Activated naive CD8-positive, alpha-beta T cell treated with anti-CD3 and anti-CD28 coated beads, Interleukin-2, amount 10 ng/mL, durations not matched to agents 7 days and 5 days (primary cell): ENCODE measurements at regions not wholly inside any gene's neighbourhood (a gene's known extent, or its start where the extent isn't known, plus 50 kb on each side); places are given as distances from the start of the nearest gene placed in this dataset.
"Not testable (repeated sequence)": the region's sequence is repeated elsewhere in the genome, so short reads cannot be mapped to it uniquely, and the experiment has no call there.

ENCODE experiments used
- ATAC-seq: fragments of 150-1000 bp; cut with Tn5 transposase; one replicate; pipeline ENCODE4 v1.10.0; 2021; ENCODE audit warnings: low read depth, moderate library complexity
- POLR2A ChIA-PET: fragments of 350-600 bp; sonication (Branson Sonifier 250); formaldehyde crosslinking; loops from one replicate; lab custom pipeline; 2021; ENCODE audit warnings: antibody characterized with exemption; lab: Charles Lee
- DNase-seq: peaks from one replicate; pipeline ENCODE4 v3.0.0; 2021
- H3K27ac Mint-ChIP-seq: one replicate; pipeline ENCODE4 v1.8.0; 2022; ENCODE audit warnings: mild to moderate bottlenecking, mixed read lengths
- H3K27me3 Mint-ChIP-seq: one replicate; pipeline ENCODE4 v1.8.0; 2022; ENCODE audit warnings: mild to moderate bottlenecking, moderate library complexity, mixed read lengths
- H3K36me3 Mint-ChIP-seq: one replicate; pipeline ENCODE4 v1.8.0; 2021; ENCODE audit warnings: mild to moderate bottlenecking, mixed read lengths
- H3K4me1 Mint-ChIP-seq: one replicate; pipeline ENCODE4 v1.8.0; 2021; ENCODE audit warnings: mixed read lengths
- H3K4me3 Mint-ChIP-seq: one replicate; pipeline ENCODE4 v1.8.0; 2022; ENCODE audit warnings: mild to moderate bottlenecking, moderate library complexity, mixed read lengths
- H3K9me3 Mint-ChIP-seq: one replicate; pipeline ENCODE4 v1.8.0; 2021; ENCODE audit warnings: mixed read lengths

DNA sequence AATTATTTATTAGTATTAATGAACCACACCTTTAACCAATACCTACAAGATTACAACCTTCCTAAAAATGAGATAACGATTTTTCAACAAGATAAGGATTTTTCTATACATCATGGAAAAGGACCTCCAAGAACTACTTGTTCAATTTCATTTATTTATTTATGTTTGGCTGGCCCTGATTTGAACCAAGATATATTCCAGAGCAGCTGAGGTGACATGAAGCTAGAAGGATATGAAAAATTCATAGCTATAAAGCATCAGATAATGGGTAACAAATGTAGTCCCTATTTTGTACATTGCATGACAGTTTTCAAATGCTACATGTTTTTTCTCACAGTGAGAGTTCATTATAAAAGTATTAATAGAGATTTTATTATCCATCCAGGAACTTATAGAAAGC lies 798.5 kb upstream of the ARRDC3 start:
- Mint-ChIP-seq H3K27ac (no peak overlapping the region), H3K4me1 (no peaks in the 10 kb centered on the region), H3K27me3 (no peaks in the 10 kb centered on the region), H3K36me3 (no peaks in the 10 kb centered on the region), H3K9me3 (no peaks in the 10 kb centered on the region), H3K4me3 (no peak overlapping the region)
- ATAC-seq, result no peak
- DNase-seq, result no peak
- POLR2A ChIA-PET, result no interaction called here

DNA sequence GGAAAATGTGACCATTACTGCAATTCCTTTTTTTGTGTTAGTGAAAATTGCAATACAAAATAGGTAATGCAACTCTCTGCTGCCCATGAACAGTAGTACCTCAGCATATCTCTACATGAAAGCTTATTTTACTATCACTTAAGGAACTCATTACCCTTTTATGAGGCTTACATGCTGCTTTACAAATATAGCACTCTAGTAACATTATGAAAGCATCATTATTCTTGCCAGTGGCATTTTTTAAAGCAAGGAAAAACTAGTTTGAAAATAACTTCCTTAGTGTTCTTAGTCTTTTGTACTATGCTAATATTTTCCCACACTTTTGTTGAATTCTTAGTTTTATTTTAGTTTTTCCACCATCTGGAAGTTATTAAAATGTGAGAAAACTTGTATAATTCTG lies 797.3 kb upstream of the ARRDC3 start:
- ATAC-seq (no peak), DNase-seq (no peak)
- H3K27me3 Mint-ChIP-seq, result no peaks in the 10 kb centered on the region
- POLR2A ChIA-PET, result no interaction called here
- H3K36me3 Mint-ChIP-seq, result no peaks in the 10 kb centered on the region
- H3K4me1 Mint-ChIP-seq, result no peaks in the 10 kb centered on the region
- no peak overlapping the region for H3K4me3 Mint-ChIP-seq
- H3K9me3 Mint-ChIP-seq, result no peaks in the 10 kb centered on the region
- H3K27ac Mint-ChIP-seq, result no peak overlapping the region

DNA sequence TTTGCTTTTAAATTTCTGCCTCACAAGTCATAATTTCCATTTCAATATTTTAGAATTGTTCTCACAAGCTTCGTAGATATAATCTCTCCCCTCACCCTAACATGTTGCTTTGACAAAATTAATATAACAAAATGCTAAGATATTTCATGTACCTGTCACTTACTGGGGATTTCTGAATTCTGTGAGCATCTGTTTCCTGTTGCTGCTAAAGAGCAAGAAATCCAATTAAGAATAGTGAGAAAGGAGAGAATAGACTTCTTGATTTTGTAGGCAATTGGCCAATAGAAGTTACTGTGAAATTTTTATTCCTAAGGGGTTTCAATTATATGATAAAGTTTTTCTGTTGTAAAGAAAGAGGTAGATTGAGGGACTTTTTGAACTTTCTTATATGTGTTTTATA lies 796.5 kb upstream of the ARRDC3 start:
- Mint-ChIP-seq H3K27ac (no peak overlapping the region), H3K36me3 (no peaks in the 10 kb centered on the region), H3K27me3 (no peaks in the 10 kb centered on the region), H3K9me3 (no peaks in the 10 kb centered on the region), H3K4me3 (no peak overlapping the region), H3K4me1 (no peaks in the 10 kb centered on the region)
- DNase-seq (no peak), ATAC-seq (no peak)
- POLR2A ChIA-PET, result no interaction called here

DNA sequence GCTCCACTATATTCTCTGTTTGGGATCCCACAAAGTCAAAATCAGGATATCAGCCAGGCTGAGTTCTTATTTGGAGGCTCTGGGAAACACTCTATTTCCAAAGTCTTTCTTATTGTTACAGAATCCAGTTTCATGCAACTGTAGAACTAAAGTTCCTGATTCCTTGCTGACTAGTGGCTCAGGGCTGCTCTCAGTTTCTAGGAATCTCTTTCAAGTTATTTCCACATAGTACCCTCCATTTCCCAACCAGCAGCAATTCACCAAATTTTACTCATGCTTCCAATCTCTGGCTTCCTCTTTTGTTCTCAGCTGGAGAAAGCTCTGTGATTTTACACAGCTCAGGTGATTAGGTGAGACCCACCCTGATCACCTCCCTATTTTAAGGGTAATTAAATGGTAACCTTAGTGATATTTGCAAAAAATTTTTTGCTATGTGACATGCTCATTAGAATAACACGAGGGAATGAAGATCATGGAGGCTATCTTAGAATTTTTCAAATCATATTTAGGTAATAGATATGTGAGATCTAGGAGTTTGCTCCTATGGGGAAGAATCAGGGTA lies 794.9 kb upstream of the ARRDC3 start:
- no peaks in the 10 kb centered on the region for H3K36me3 Mint-ChIP-seq
- H3K27ac Mint-ChIP-seq, result no peak overlapping the region
- POLR2A ChIA-PET, result no interaction called here
- no peaks in the 10 kb centered on the region for H3K4me1 Mint-ChIP-seq
- DNase-seq, result no peak
- no peaks in the 10 kb centered on the region for H3K9me3 Mint-ChIP-seq
- H3K4me3 Mint-ChIP-seq, result no peak overlapping the region
- no peak for ATAC-seq
- no peaks in the 10 kb centered on the region for H3K27me3 Mint-ChIP-seq

DNA sequence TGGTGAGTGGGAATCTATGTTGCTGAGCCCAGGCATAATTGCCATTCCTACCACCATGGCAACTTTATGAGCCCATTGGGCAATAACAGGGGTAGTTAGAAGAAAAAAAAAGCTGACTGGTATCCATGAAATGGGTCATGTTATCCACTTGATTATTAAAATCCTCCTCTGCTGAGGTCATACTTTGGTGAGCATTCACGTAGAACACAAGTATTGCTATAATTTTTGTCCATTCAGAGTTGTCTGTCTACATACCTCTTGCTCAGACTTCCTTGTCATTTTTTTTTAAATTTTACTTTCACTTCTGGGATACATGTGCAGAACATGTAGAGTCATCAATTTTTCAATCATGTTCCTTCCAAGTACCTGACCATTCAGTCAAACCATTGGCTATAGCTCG lies 780.8 kb upstream of the ARRDC3 start:
- POLR2A ChIA-PET, result no interaction called here
- Mint-ChIP-seq H3K36me3 (no peaks in the 10 kb centered on the region), H3K27me3 (no peaks in the 10 kb centered on the region), H3K27ac (no peak overlapping the region), H3K4me3 (no peak overlapping the region), H3K9me3 (no peaks in the 10 kb centered on the region), H3K4me1 (no peaks in the 10 kb centered on the region)
- no peak for ATAC-seq
- DNase-seq, result no peak

DNA sequence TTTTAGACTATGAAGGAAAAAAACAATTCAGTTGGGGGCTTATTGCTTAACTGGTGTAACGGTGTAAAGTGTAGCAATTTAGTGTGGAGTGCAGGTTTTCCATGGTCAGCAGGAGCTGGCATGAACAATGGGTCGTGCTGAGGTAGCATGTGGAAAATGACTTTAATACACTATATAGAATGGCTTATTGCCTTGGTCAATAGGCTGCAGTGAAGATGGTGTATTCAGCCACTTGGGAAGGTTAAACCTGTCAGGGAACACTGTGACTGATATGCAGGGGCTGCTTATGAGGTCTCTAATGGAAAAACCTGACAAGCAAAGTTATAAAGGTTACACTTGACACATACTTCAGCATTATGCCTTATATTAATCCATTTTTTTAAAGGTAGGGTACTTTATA lies 764.7 kb upstream of the ARRDC3 start:
- no peaks in the 10 kb centered on the region for H3K4me1 Mint-ChIP-seq
- DNase-seq (no peak), ATAC-seq (no peak)
- H3K36me3 Mint-ChIP-seq, result no peaks in the 10 kb centered on the region
- H3K9me3 Mint-ChIP-seq, result no peaks in the 10 kb centered on the region
- POLR2A ChIA-PET, result no interaction called here
- no peak overlapping the region for H3K4me3 Mint-ChIP-seq
- no peak overlapping the region for H3K27ac Mint-ChIP-seq
- no peaks in the 10 kb centered on the region for H3K27me3 Mint-ChIP-seq

DNA sequence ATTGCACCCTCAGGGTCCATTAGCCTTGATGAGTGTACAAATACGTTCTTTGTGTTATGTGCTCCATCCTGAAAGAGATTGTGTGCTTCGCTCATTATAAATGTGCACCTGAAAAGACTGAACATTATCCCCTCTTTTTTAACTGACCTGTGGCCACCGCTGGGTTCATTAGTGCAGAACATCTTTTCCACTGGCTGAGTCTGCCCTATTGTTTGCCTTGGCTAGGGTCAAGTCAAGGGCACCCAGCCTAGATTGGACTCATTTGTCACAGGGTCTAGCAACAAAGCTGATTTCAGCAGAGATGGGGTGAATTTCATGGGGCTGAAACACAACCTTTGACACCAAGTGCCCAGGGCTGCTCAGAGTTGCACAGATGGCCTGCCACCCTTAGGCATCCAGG lies 764.1 kb upstream of the ARRDC3 start:
- Mint-ChIP-seq H3K27me3 (no peaks in the 10 kb centered on the region), H3K4me3 (no peak overlapping the region), H3K9me3 (no peaks in the 10 kb centered on the region), H3K27ac (no peak overlapping the region), H3K36me3 (no peaks in the 10 kb centered on the region), H3K4me1 (no peaks in the 10 kb centered on the region)
- no peak for DNase-seq
- ATAC-seq, result no peak
- POLR2A ChIA-PET, result no interaction called here

DNA sequence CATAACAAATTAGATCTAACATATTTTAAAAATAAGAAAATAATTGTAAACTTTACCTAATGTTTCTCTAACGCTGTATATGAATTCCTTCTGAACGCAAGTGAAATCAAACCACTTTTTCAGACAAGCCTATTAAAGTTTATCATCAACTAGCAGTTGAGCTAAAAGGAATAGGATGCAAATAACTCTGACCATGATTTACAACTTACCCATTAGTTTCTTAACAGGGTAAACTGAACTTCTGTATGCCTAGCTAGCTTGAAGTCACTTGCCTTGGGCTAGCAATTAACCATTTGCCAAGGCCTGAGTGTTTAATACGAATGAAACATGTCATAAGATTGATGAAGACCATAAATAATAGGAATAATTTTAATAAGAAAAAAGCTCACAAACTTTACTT lies 762.7 kb upstream of the ARRDC3 start:
- no peak for DNase-seq
- H3K9me3 Mint-ChIP-seq, result peaks cover 2% of the 10 kb centered on the region
- POLR2A ChIA-PET, result no interaction called here
- ATAC-seq, result no peak
- no peak overlapping the region for H3K4me3 Mint-ChIP-seq
- H3K27me3 Mint-ChIP-seq, result no peaks in the 10 kb centered on the region
- no peaks in the 10 kb centered on the region for H3K4me1 Mint-ChIP-seq
- no peaks in the 10 kb centered on the region for H3K36me3 Mint-ChIP-seq
- no peak overlapping the region for H3K27ac Mint-ChIP-seq

DNA sequence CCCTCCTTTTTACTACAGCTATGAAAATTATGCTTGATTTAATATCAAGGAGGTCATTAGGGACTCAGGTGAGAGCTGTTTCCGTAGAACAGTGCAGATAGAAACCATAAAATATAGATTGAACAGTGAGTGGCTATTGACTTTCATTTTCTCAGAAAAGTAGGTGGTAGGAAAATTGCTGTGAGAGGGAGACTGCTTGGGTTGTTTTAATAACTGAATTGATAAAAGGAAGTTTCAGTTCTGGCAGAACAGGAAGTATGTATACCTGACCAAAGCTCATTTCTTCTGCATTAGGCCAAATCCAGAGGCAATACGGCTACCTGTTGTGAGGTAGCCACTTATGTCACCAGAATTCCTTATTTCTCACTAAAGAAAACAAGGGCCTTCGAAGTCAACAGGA lies 761.7 kb upstream of the ARRDC3 start:
- DNase-seq, result no peak
- Mint-ChIP-seq H3K4me3 (no peak overlapping the region), H3K27me3 (no peaks in the 10 kb centered on the region), H3K4me1 (no peaks in the 10 kb centered on the region), H3K9me3 (peaks cover 2% of the 10 kb centered on the region), H3K27ac (no peak overlapping the region), H3K36me3 (no peaks in the 10 kb centered on the region)
- no peak for ATAC-seq
- POLR2A ChIA-PET, result no interaction called here

DNA sequence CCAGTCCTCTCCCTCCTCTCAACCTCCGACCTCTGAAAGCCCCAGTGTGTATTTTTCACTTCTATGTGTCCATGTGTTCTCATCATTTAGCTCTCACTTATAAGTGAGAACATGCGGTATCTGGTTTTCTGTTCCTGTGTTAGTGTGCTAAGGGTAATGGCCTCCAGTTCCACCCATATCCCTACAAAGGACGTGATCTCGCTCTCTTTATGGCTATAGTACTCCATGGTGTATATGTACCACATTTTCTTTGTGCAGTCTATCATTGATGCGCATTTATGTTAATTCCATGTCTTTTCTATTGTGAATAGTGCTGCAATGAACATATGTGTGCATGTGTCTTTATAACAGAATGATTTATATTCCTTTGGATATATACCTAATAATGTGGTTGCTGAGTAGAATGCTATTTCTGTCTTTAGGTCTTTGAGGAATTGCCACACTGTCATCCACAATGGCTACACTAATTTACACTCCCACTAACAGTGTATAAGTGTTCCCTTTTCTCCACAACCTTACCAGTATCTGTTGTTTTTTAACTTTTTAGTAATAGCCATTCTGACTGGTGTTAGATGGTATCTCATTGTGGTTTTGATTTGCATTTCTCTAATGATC lies 749.3 kb upstream of the ARRDC3 start:
- H3K36me3 Mint-ChIP-seq, H3K27ac Mint-ChIP-seq, H3K27me3 Mint-ChIP-seq, DNase-seq, POLR2A ChIA-PET, H3K9me3 Mint-ChIP-seq, ATAC-seq, H3K4me1 Mint-ChIP-seq, H3K4me3 Mint-ChIP-seq: not testable (repeated sequence)

DNA sequence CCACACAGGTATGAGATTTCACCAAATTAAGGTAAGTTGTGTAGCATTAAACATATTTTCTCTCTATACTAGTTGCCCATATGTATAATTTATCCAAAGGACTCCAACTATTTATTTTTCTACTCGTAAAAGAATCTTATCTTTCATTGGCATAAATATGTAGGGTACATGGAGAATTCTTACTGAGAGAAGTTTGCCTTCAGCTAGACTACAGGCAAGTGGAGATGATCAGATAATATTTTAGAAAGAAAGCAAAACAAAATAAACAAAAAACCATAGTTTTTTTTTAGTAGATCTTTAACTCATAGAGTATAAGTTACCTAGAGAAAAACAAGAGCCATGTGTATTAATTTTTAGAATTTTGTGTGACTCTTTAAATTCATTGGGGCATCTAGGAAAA lies 743.1 kb upstream of the ARRDC3 start:
- no peaks in the 10 kb centered on the region for H3K9me3 Mint-ChIP-seq
- no peaks in the 10 kb centered on the region for H3K36me3 Mint-ChIP-seq
- DNase-seq (no peak), ATAC-seq (no peak)
- H3K4me1 Mint-ChIP-seq, result no peaks in the 10 kb centered on the region
- H3K27me3 Mint-ChIP-seq, result no peaks in the 10 kb centered on the region
- no peak overlapping the region for H3K4me3 Mint-ChIP-seq
- POLR2A ChIA-PET, result no interaction called here
- H3K27ac Mint-ChIP-seq, result no peak overlapping the region

DNA sequence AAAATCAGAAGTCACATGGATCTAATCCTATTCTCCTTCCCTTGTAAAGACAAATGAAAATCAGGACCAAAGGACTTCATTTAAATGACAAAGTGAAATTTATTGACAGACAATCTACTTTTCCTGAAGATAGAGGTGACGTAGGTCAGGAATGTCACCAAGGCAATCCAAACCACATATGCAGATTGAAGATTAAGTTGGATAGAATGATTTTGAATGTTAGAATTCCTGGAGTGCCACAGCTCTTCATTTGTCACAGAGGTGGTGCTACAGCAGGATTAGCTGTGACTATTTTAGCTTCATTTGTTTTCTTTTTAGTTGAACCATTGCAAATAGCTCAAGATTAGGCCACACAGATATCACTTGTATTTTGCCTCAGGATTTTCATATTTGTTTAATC lies 736.0 kb upstream of the ARRDC3 start:
- no peak for ATAC-seq
- POLR2A ChIA-PET, result no interaction called here
- H3K9me3 Mint-ChIP-seq, result no peaks in the 10 kb centered on the region

DNA sequence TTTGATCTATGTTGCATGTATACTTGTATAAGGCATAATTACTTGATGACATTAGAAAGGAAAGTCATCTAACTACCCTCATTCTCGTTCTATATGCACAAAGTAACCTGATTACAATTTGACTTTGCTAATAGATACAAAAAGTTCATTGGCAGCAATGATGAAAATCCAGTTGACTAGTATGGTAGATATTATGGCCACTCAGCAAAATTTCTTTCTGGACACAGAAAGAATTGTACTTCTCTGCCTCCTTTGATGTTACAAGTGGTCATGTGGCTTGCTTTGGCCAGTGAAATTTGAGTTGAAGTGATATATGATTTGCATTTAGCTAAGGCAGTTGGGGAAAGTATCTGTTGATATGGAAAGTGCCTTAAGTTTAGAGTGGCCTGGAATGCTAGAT lies 723.7 kb upstream of the ARRDC3 start:
- H3K4me3 Mint-ChIP-seq, result no peak overlapping the region
- no peaks in the 10 kb centered on the region for H3K27me3 Mint-ChIP-seq
- no peaks in the 10 kb centered on the region for H3K36me3 Mint-ChIP-seq
- no peaks in the 10 kb centered on the region for H3K9me3 Mint-ChIP-seq
- H3K4me1 Mint-ChIP-seq, result no peaks in the 10 kb centered on the region
- H3K27ac Mint-ChIP-seq, result no peak overlapping the region
- no peak for DNase-seq
- POLR2A ChIA-PET, result no interaction called here
- ATAC-seq, result no peak

More for the DNA sequence above, 736.0 kb upstream of the ARRDC3 start:
- Mint-ChIP-seq H3K36me3 (no peaks in the 10 kb centered on the region), H3K27ac (no peak overlapping the region), H3K4me1 (no peaks in the 10 kb centered on the region), H3K27me3 (no peaks in the 10 kb centered on the region), H3K4me3 (no peak overlapping the region)
- no peak for DNase-seq

DNA sequence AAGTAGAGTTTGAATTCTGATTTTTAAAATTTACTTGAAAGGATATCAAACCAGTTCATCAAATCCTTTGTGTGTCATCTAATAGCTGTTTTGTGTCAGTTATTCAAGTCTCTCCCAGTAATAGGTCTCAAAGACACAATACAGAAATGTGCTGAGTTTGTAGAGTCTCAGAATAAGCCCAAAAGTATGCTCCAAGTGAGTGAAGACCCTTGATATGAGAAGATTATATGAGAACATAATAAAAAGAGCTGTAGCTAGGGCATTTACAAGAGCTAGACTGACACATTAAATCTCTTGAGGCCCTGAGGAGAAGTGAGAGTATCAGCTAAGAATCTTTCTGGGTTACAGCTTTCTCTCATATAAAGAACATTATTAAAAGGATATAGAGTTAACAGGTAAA lies 721.0 kb upstream of the ARRDC3 start:
- ATAC-seq, result no peak
- H3K36me3 Mint-ChIP-seq, result no peaks in the 10 kb centered on the region
- H3K4me3 Mint-ChIP-seq, result no peak overlapping the region
- POLR2A ChIA-PET, result no interaction called here
- no peaks in the 10 kb centered on the region for H3K27me3 Mint-ChIP-seq
- DNase-seq, result no peak
- H3K27ac Mint-ChIP-seq, result no peak overlapping the region
- H3K9me3 Mint-ChIP-seq, result no peaks in the 10 kb centered on the region
- no peaks in the 10 kb centered on the region for H3K4me1 Mint-ChIP-seq

DNA sequence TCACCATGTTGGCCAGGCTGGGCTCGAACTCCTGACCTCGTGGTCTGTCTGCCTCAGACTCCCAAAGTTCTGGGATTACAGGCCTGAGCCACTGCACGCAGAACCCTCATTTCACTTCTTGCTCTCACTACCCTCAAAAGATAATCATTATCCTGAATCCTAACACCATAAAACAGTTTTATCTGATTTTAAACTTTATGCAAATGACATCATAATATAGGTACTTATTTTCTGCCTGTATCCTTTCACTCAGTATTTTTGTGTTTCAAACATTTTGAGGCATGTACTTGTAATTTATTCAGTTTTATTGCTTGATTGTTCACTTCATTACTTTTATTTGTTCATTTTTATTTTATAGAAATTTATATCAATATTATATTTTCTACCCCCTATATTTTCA lies 719.2 kb upstream of the ARRDC3 start:
- no peak for ATAC-seq
- H3K36me3 Mint-ChIP-seq, result no peaks in the 10 kb centered on the region

More for the DNA sequence above, 719.2 kb upstream of the ARRDC3 start:
- Mint-ChIP-seq H3K9me3 (no peaks in the 10 kb centered on the region), H3K4me3 (no peak overlapping the region), H3K4me1 (no peaks in the 10 kb centered on the region), H3K27me3 (no peaks in the 10 kb centered on the region), H3K27ac (no peak overlapping the region)
- no peak for DNase-seq
- POLR2A ChIA-PET, result no interaction called here
